ENCODE measurements at regions not wholly inside any gene's neighbourhood (a gene's known extent, or its start where the extent isn't known, plus 50 kb on each side); places are given as distances from the start of the nearest gene placed in this dataset.

- no peak for TF ChIP-seq CTCF (IDR thresholded peaks at IDR 0.05)
- Mint-ChIP-seq H3K4me3 (ENCODE audit: unreplicated experiment) (no peak overlapping the region), H3K36me3 (ENCODE audit: unreplicated experiment) (no peaks in the 10 kb centered on the region), H3K9me3 (ENCODE audit: unreplicated experiment) (no peaks in the 10 kb centered on the region), H3K27me3 (ENCODE audit: unreplicated experiment) (peaks cover 8% of the 10 kb centered on the region), H3K27ac (ENCODE audit: unreplicated experiment) (no peak overlapping the region), H3K4me1 (ENCODE audit: unreplicated experiment) (no peaks in the 10 kb centered on the region)
- no peak for DNase-seq (ENCODE audit: extremely low spot score, unreplicated experiment)
These were observed 104.8 kb upstream of the VRK2 start for GRCh38 chr2:57941816-57942215.

GRCh38 chr2:57943315-57943714 is 103.3 kb upstream of the VRK2 start:
- no peak for TF ChIP-seq CTCF (IDR thresholded peaks at IDR 0.05)
- H3K36me3 Mint-ChIP-seq (ENCODE audit: unreplicated experiment): no peaks in the 10 kb centered on the region
- H3K27ac Mint-ChIP-seq (ENCODE audit: unreplicated experiment): no peak overlapping the region
- no peak for DNase-seq (ENCODE audit: extremely low spot score, unreplicated experiment)
- no peaks in the 10 kb centered on the region for H3K4me1 Mint-ChIP-seq (ENCODE audit: unreplicated experiment)
- no peaks in the 10 kb centered on the region for H3K9me3 Mint-ChIP-seq (ENCODE audit: unreplicated experiment)
- peaks cover 16% of the 10 kb centered on the region for H3K27me3 Mint-ChIP-seq (ENCODE audit: unreplicated experiment)
- no peak overlapping the region for H3K4me3 Mint-ChIP-seq (ENCODE audit: unreplicated experiment)

GRCh38 chr2:57947398-57947797 is 99.2 kb upstream of the VRK2 start:
- H3K27me3 Mint-ChIP-seq (ENCODE audit: unreplicated experiment): peaks cover 13% of the 10 kb centered on the region
- no peaks in the 10 kb centered on the region for H3K4me1 Mint-ChIP-seq (ENCODE audit: unreplicated experiment)

GRCh38 chr2:57954020-57954419 is 92.6 kb upstream of the VRK2 start:
- H3K27ac Mint-ChIP-seq (ENCODE audit: unreplicated experiment): no peak overlapping the region
- no peaks in the 10 kb centered on the region for H3K9me3 Mint-ChIP-seq (ENCODE audit: unreplicated experiment)
- no peaks in the 10 kb centered on the region for H3K4me1 Mint-ChIP-seq (ENCODE audit: unreplicated experiment)
- H3K36me3 Mint-ChIP-seq (ENCODE audit: unreplicated experiment): no peaks in the 10 kb centered on the region
- DNase-seq (ENCODE audit: extremely low spot score, unreplicated experiment): no peak
- peaks cover 15% of the 10 kb centered on the region for H3K27me3 Mint-ChIP-seq (ENCODE audit: unreplicated experiment)
- H3K4me3 Mint-ChIP-seq (ENCODE audit: unreplicated experiment): no peak overlapping the region
- TF ChIP-seq CTCF (IDR thresholded peaks at IDR 0.05): no peak

More at GRCh38 chr2:57947398-57947797, 99.2 kb upstream of the VRK2 start:
- Mint-ChIP-seq H3K36me3 (ENCODE audit: unreplicated experiment) (no peaks in the 10 kb centered on the region), H3K9me3 (ENCODE audit: unreplicated experiment) (no peaks in the 10 kb centered on the region), H3K27ac (ENCODE audit: unreplicated experiment) (no peak overlapping the region), H3K4me3 (ENCODE audit: unreplicated experiment) (no peak overlapping the region)
- TF ChIP-seq CTCF (IDR thresholded peaks at IDR 0.05): no peak
- no peak for DNase-seq (ENCODE audit: extremely low spot score, unreplicated experiment)

GRCh38 chr2:57957238-57957637 is 89.4 kb upstream of the VRK2 start:
- Mint-ChIP-seq H3K9me3 (ENCODE audit: unreplicated experiment) (no peaks in the 10 kb centered on the region), H3K27ac (ENCODE audit: unreplicated experiment) (no peak overlapping the region), H3K27me3 (ENCODE audit: unreplicated experiment) (peaks cover 14% of the 10 kb centered on the region), H3K4me1 (ENCODE audit: unreplicated experiment) (no peaks in the 10 kb centered on the region), H3K36me3 (ENCODE audit: unreplicated experiment) (no peaks in the 10 kb centered on the region), H3K4me3 (ENCODE audit: unreplicated experiment) (no peak overlapping the region)
- no peak for TF ChIP-seq CTCF (IDR thresholded peaks at IDR 0.05)
- no peak for DNase-seq (ENCODE audit: extremely low spot score, unreplicated experiment)
